Peyer's patch (tissue), 4 donors: ENCODE measurements at regions not wholly inside any gene's neighbourhood (a gene's known extent, or its start where the extent isn't known, plus 50 kb on each side); places are given as distances from the start of the nearest gene placed in this dataset.

Source experiments
- CTCF ChIP-seq, 6 experiments: fragments of 450-650 bp in 4 of 6; fragments of 200-600 bp in 2 of 6; sonication (generic) in 1 of 6; IDR thresholded peaks; one replicate each; pipeline ENCODE4 v1.5.1; 2017 to 2019; ENCODE audit warnings: antibody characterized with exemption in 6 of 6, mild to moderate bottlenecking in 3 of 6, moderate library complexity in 1 of 6
- POLR2A ChIP-seq, 2 donors: fragments of 450-650 bp; IDR thresholded peaks; one replicate each; pipeline ENCODE4 v1.5.1; 2017; ENCODE audit warnings: antibody characterized with exemption in 2 of 2, mild to moderate bottlenecking in 2 of 2, moderate library complexity in 2 of 2

GRCh38 chr2:241977557-241978300 is 108.2 kb downstream of the RTP5 start:
- no peak for TF ChIP-seq POLR2A (IDR thresholded peaks at IDR 0.05)
- no peak for TF ChIP-seq CTCF (IDR thresholded peaks at IDR 0.05)
